HEK293 (cell line): ENCODE measurements at regions not wholly inside any gene's neighbourhood (a gene's known extent, or its start where the extent isn't known, plus 50 kb on each side); places are given as distances from the start of the nearest gene placed in this dataset.

Experiments used
- CTCF ChIA-PET: fragments of 350-600 bp; formaldehyde crosslinking; extraction: SDS; loops from one replicate; lab custom pipeline; 2021; ENCODE audit warnings: antibody characterized with exemption; lab: Yijun Ruan, JAX
- POLR2A ChIA-PET: fragments of 300-600 bp; formaldehyde crosslinking; extraction: SDS; loops from one replicate; lab custom pipeline; 2020; ENCODE audit warnings: antibody characterized with exemption, inconsistent platforms; lab: Yijun Ruan, JAX
- H3K27ac ChIP-seq: fragments of 200-500 bp; sonication (Bioruptor generic); 2 replicates; pipeline ENCODE4 v1.5.1; 2014; ENCODE audit warnings: low read depth, low read length, control low read depth, inconsistent platforms; ENCODE audit errors: extremely low read depth
- H3K36me3 ChIP-seq, 2 experiments: fragments of 200-500 bp in 1 of 2; sonication (Bioruptor generic) in 1 of 2; 1 replicate in 1 of 2; 2 replicates in 1 of 2; pipeline ENCODE4 v1.5.1; 2014 to 2017; ENCODE audit warnings: inconsistent platforms in 2 of 2, low read length in 2 of 2; ENCODE audit not compliant: control insufficient read depth in 2 of 2, insufficient read depth in 1 of 2
- H3K4me1 ChIP-seq: fragments of 200-500 bp; sonication (Bioruptor generic); 2 replicates; pipeline ENCODE4 v1.5.1; 2014; ENCODE audit warnings: mild to moderate bottlenecking, low read length, inconsistent platforms; ENCODE audit not compliant: control insufficient read depth, insufficient read depth
- H3K4me3 ChIP-seq: 2 replicates; pipeline ENCODE4 v1.5.1; 2011; ENCODE audit warnings: low read depth, mild to moderate bottlenecking, control low read depth, low read length, moderate library complexity
- H3K9me3 ChIP-seq: fragments of 200-500 bp; sonication (Bioruptor generic); 2 replicates; pipeline ENCODE4 v1.5.1; 2014; ENCODE audit warnings: low read depth, low read length, inconsistent platforms; ENCODE audit not compliant: control insufficient read depth, insufficient read depth
- BCL11A ChIP-seq: fragments of 450-650 bp; formaldehyde crosslinking; IDR thresholded peaks from 2 replicates; pipeline ENCODE4 v1.5.1; 2016; ENCODE audit warnings: low read depth, missing biosample characterization, missing genetic modification characterization
- KLF16 ChIP-seq: fragments of 450-650 bp; formaldehyde crosslinking; IDR thresholded peaks from 2 replicates; pipeline ENCODE4 v1.5.1; 2017; ENCODE audit warnings: missing biosample characterization, missing genetic modification characterization
- MYNN ChIP-seq: fragments of 450-650 bp; formaldehyde crosslinking; IDR thresholded peaks from 2 replicates; pipeline ENCODE4 v1.5.1; 2016; ENCODE audit warnings: missing biosample characterization, missing genetic modification characterization, borderline replicate concordance
- PRDM1 ChIP-seq: fragments of 450-650 bp; formaldehyde crosslinking; IDR thresholded peaks from 2 replicates; pipeline ENCODE4; 2016; ENCODE audit warnings: missing biosample characterization, missing genetic modification characterization
- SP7 ChIP-seq: fragments of 450-650 bp; formaldehyde crosslinking; IDR thresholded peaks from 2 replicates; pipeline ENCODE4 v1.5.1; 2016; ENCODE audit warnings: missing biosample characterization, missing genetic modification characterization
- ZEB2 ChIP-seq: fragments of 450-650 bp; formaldehyde crosslinking; IDR thresholded peaks from 2 replicates; pipeline ENCODE4 v1.5.1; 2016; ENCODE audit warnings: missing biosample characterization, missing genetic modification characterization
- ZNF202 ChIP-seq: fragments of 450-650 bp; formaldehyde crosslinking; IDR thresholded peaks from 2 replicates; pipeline ENCODE4 v1.5.1; 2016; ENCODE audit warnings: missing biosample characterization, missing genetic modification characterization, borderline replicate concordance
- ZNF248 ChIP-seq: fragments of 450-650 bp; formaldehyde crosslinking; IDR thresholded peaks from 2 replicates; pipeline ENCODE4 v1.5.1; 2017; ENCODE audit warnings: missing biosample characterization, missing genetic modification characterization
- ZNF76 ChIP-seq: fragments of 450-650 bp; formaldehyde crosslinking; IDR thresholded peaks from 2 replicates; pipeline ENCODE4; 2016; ENCODE audit warnings: low read depth, missing biosample characterization, missing genetic modification characterization, borderline replicate concordance
- ZXDB ChIP-seq: fragments of 450-650 bp; formaldehyde crosslinking; IDR thresholded peaks from 2 replicates; pipeline ENCODE4 v1.5.1; 2016; ENCODE audit warnings: missing biosample characterization, missing genetic modification characterization
- TF ChIP-seq, protein P1 (sequence below): fragments of 450-650 bp; formaldehyde crosslinking; IDR thresholded peaks from 2 replicates; pipeline ENCODE4 v1.5.1; 2017; ENCODE audit warnings: missing biosample characterization, missing genetic modification characterization
- TF ChIP-seq, protein P2 (sequence below): fragments of 450-650 bp; formaldehyde crosslinking; IDR thresholded peaks from 2 replicates; pipeline ENCODE4 v1.5.1; 2016; ENCODE audit warnings: missing biosample characterization, missing genetic modification characterization
- TF ChIP-seq, protein P3 (sequence below): fragments of 450-650 bp; formaldehyde crosslinking; IDR thresholded peaks from 2 replicates; pipeline ENCODE4 v1.5.1; 2016; ENCODE audit warnings: missing biosample characterization, missing genetic modification characterization, borderline replicate concordance

DNA sequence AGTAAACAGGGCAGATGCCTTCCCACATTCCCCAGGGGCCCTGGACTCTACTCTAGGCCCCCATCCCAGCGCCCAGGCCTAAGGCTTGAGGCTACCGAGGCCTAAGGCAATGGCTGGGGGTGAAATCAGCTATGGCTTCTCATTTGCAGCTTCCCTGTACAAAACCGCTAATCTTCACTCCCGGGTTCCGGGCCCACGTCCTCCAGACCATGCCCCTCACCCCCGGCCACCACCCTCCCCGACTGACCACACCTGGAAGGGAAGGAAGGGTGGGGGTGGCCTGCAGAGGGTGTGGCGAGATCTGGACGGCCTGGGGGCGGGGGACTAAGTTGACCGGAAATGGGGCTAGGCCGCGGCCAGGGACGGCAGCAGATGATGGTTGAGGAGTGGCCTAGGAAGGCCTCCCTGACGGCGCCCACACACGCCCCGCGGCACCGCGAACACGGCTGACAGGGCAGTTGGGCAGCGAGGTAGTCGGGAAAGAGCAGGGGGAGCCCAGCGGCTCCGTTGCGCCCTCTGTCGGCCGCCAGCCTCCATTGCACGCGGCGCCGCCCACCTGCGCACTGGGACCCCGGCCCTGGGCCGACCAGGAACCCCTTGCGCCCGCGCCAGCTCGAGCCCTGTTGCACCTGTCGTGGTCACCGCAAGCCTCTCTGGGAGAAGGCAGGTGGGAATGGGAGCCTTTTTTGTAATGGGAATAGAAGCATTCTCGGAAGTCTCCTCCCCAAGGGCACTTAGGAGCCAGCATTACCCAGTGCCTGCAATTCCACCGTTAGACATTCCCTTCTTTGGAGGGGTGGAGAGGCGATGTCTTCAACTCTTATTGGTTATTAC is 95.9 kb upstream of the CALM2 start (continued):
- TF ChIP-seq, protein P1, sequence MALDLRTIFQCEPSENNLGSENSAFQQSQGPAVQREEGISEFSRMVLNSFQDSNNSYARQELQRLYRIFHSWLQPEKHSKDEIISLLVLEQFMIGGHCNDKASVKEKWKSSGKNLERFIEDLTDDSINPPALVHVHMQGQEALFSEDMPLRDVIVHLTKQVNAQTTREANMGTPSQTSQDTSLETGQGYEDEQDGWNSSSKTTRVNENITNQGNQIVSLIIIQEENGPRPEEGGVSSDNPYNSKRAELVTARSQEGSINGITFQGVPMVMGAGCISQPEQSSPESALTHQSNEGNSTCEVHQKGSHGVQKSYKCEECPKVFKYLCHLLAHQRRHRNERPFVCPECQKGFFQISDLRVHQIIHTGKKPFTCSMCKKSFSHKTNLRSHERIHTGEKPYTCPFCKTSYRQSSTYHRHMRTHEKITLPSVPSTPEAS (tag by site-specific recombination) = 0 out of 2 replicates have a peak, but pooled peaks have one; percentile 43
- TF ChIP-seq ZNF248 (no peak), MYNN (tag by site-specific recombination) (peak; percentile 20; the same call in 1 of the 2 replicates), ZEB2 (tag by site-specific recombination) (peak; percentile 59), ZXDB (tag by site-specific recombination) (peak; percentile 39; the same call in 1 of the 2 replicates), SP7 (tag by site-specific recombination) (peak; percentile 50; the same call in 1 of the 2 replicates), KLF16 (tag by site-specific recombination) (peak; percentile 72), ZNF202 (no peak), ZNF76 (tag by site-specific recombination) (peak; percentile 68; the same call in 1 of the 2 replicates), BCL11A (tag by site-specific recombination) (peak; percentile 46; the same call in 1 of the 2 replicates)
- TF ChIP-seq, protein P2, sequence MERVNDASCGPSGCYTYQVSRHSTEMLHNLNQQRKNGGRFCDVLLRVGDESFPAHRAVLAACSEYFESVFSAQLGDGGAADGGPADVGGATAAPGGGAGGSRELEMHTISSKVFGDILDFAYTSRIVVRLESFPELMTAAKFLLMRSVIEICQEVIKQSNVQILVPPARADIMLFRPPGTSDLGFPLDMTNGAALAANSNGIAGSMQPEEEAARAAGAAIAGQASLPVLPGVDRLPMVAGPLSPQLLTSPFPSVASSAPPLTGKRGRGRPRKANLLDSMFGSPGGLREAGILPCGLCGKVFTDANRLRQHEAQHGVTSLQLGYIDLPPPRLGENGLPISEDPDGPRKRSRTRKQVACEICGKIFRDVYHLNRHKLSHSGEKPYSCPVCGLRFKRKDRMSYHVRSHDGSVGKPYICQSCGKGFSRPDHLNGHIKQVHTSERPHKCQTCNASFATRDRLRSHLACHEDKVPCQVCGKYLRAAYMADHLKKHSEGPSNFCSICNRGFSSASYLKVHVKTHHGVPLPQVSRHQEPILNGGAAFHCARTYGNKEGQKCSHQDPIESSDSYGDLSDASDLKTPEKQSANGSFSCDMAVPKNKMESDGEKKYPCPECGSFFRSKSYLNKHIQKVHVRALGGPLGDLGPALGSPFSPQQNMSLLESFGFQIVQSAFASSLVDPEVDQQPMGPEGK = peak; percentile 70

DNA sequence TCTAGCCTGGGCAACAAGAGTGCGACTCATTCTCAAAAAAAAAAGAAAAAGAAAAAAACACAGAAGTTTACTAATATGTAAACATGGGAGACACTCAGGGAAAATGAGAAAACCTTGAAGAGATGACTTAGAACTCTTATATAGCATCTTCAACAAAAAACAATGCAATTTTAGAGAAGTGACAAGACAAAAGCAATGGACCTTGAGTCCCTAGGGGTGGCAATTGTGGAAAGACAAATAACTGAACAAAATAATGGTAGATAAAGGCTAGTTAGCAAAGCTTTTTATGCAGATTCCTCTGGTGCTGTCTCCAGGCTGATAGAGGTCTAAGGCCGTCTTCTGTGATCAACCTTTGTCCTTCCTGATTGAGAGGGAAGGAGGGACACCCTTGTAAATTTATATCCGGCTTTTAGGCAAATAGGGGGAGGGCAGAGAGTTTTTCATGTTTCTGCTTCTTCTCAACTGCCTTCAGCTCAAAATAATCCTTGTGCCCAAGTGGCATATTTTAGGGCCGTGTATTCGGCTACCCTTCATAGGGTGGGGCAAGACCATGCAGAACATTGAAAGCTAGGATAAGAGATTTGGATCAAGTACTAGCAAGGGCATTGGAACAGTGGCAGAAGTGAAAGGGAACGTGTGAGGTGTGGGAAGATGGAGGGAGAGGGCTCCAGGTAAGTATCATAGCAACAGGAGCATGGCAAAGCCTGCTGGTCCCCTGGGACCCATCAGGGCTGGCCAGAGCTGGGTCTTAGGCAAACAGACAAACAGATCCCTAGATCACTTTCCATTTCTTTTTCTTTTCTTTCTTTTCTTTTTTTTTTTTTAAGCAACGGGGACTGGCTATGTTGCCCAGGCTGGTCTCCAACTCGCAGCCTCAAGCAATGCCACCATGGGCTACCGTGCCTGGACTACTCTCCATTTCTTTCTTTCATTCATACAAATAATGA is 95.0 kb upstream of the CALM2 start:
- ChIA-PET POLR2A (interaction anchor here (0.6 to 1.1 kb wide), 2 partner anchors 9 to 63 kb away, joined by 3 read pairs; no protein-coding TSS in a partner anchor), CTCF (interaction anchor here (0.6 to 4.9 kb wide), 17 partner anchors 9 to 1467 kb away, joined by 3 to 33 read pairs (median 4); no protein-coding TSS in a partner anchor)
- Histone ChIP-seq H3K27ac (peak overlapping the region; percentile 2; the same call in 1 of the 2 replicates), H3K9me3 (no peaks in the 10 kb centered on the region), H3K4me1 (peaks cover 3% of the 10 kb centered on the region; the same call in 1 of the 2 replicates), H3K4me3 (no peak overlapping the region), H3K36me3 (no peaks in the 10 kb centered on the region)
- peak; percentile 58 for TF ChIP-seq PRDM1 (tag by site-specific recombination)
- TF ChIP-seq, protein P3, sequence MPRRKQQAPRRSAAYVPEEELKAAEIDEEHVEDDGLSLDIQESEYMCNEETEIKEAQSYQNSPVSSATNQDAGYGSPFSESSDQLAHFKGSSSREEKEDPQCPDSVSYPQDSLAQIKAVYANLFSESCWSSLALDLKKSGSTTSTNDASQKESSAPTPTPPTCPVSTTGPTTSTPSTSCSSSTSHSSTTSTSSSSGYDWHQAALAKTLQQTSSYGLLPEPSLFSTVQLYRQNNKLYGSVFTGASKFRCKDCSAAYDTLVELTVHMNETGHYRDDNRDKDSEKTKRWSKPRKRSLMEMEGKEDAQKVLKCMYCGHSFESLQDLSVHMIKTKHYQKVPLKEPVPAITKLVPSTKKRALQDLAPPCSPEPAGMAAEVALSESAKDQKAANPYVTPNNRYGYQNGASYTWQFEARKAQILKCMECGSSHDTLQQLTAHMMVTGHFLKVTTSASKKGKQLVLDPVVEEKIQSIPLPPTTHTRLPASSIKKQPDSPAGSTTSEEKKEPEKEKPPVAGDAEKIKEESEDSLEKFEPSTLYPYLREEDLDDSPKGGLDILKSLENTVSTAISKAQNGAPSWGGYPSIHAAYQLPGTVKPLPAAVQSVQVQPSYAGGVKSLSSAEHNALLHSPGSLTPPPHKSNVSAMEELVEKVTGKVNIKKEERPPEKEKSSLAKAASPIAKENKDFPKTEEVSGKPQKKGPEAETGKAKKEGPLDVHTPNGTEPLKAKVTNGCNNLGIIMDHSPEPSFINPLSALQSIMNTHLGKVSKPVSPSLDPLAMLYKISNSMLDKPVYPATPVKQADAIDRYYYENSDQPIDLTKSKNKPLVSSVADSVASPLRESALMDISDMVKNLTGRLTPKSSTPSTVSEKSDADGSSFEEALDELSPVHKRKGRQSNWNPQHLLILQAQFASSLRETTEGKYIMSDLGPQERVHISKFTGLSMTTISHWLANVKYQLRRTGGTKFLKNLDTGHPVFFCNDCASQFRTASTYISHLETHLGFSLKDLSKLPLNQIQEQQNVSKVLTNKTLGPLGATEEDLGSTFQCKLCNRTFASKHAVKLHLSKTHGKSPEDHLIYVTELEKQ (tag by site-specific recombination) = no peak
